ENCODE measurements at regions not wholly inside any gene's neighbourhood (a gene's known extent, or its start where the extent isn't known, plus 50 kb on each side); places are given as distances from the start of the nearest gene placed in this dataset.

DNA sequence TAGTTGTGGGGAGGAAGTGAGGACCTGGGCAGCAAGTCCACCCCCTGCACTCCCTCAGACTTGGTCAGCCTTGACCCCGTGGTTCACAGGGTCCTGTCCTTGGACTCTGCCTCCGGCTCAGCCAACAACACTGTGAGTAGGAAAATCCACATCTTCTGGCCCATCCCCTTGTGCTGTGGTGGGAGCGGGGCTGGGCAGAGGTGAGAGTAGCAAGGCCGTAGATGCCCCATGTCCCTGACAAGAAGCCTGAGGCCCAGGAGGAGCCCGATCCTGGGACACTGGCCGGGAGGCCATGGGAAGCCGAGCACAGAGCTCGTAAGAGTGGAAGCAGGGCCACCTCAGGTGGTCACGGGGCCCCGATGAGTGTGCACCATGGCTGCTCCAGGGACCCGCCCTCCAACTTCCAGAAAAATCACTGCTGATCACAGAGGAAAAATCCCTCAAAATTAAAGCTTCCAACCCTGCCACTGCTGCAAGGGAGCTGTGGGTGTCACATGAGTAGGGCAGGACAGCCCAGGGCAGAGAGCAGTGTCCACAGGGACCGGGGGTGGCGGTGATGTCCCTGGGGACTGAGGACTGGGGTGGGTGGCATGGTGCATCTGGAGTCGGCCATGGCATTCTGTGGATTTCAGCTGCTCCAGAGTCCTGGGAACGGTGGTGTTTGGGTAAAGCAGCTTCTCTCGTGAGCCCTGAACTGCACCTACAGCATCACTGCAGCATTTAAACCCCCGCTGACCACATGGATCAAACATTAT lies 189.4 kb downstream of the DLL1 start:
- H3K4me3 ChIP-seq (replicated peaks; ENCODE audit: low read depth, low read length) = no peak overlapping the region
- no peak for DNase-seq (ENCODE audit: low read depth)
- TF ChIP-seq, protein P1, sequence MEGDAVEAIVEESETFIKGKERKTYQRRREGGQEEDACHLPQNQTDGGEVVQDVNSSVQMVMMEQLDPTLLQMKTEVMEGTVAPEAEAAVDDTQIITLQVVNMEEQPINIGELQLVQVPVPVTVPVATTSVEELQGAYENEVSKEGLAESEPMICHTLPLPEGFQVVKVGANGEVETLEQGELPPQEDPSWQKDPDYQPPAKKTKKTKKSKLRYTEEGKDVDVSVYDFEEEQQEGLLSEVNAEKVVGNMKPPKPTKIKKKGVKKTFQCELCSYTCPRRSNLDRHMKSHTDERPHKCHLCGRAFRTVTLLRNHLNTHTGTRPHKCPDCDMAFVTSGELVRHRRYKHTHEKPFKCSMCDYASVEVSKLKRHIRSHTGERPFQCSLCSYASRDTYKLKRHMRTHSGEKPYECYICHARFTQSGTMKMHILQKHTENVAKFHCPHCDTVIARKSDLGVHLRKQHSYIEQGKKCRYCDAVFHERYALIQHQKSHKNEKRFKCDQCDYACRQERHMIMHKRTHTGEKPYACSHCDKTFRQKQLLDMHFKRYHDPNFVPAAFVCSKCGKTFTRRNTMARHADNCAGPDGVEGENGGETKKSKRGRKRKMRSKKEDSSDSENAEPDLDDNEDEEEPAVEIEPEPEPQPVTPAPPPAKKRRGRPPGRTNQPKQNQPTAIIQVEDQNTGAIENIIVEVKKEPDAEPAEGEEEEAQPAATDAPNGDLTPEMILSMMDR (IDR thresholded peaks at IDR 0.05; ENCODE audit: low read length, missing control alignments) = no peak

DNA sequence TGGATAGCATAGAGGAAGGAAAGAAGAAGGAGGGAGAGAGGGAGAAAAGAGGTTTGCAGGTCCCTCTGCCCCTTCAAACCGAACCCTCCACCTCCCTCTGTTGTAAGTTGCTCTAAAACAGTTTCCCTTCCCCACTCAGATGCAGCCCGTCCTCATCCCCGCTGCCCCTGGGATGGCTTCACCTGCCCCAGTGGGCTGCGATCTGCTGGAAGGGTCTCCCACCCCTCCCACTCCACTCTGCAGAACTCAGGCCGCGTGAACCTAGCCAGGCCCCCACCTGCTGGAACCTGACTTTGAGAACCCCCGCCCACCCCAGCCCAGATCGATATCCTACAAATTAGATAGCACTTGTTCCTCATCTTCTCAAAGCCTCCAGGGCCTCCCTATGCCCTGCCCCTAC lies 190.8 kb downstream of the DLL1 start:
- TF ChIP-seq, protein P1 (IDR thresholded peaks at IDR 0.05; ENCODE audit: low read length, missing control alignments) = no peak
- DNase-seq (ENCODE audit: low read depth) = no peak
- H3K4me3 ChIP-seq (replicated peaks; ENCODE audit: low read depth, low read length) = no peak overlapping the region

DNA sequence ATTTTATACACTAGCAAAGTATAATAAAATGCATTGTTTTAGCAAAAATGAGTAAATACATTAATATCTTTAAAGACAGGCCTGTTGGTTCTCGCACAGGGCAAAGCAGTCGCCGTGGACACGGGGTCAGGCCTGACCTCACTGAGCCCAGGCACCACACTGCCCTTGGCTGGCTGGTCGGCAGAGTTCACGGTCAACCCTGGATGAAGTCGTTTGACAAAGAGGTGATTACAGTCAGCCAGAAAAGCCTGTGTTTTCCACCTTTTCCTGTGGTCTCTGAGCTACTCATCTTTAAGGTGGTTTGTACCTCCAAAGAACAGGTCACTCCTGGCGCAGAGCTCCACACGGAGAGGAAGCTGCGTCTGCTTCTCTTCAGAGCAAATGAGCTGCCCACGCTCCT lies 191.5 kb downstream of the DLL1 start:
- H3K4me3 ChIP-seq (replicated peaks; ENCODE audit: low read depth, low read length) = no peak overlapping the region
- TF ChIP-seq, protein P1 (IDR thresholded peaks at IDR 0.05; ENCODE audit: low read length, missing control alignments) = no peak
- DNase-seq (ENCODE audit: low read depth) = no peak

DNA sequence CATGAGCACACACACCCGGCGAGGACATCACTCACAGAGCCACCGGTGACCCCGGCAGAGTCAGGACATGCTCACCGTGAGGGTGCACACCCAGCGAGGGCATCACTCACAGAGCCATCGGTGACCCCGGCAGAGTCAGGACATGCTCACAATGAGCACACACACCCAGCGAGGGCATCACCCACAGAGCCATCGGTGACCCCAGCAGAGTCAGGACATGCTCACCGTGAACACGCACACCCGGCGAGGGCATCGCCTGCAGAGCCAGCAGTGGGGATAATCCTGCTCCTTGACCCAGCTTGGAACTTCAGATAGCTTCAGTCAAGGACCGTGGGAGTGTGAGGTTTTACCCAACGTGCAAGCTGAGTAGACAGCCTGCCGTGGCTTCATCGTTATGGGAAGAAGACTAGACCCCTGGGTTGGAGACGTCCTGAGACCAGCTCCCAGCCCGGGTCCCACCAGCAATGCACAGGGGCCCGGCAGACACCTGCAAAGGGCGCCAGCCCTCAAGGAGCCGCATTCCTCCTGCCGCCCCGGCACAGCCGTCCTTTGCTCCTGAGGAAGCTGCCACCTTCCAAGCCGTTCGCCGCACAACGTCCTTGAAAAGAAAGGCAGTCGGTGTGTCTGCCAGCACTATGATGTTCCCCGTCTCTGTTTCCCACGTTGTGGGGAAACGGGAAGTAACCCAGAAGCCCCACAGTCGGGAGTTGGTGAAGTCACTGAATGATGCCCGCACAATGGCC lies 192.3 kb downstream of the DLL1 start:
- no peak overlapping the region for H3K4me3 ChIP-seq (replicated peaks; ENCODE audit: low read depth, low read length)
- TF ChIP-seq, protein P1 (IDR thresholded peaks at IDR 0.05; ENCODE audit: low read length, missing control alignments) = no peak
- no peak for DNase-seq (ENCODE audit: low read depth)

DNA sequence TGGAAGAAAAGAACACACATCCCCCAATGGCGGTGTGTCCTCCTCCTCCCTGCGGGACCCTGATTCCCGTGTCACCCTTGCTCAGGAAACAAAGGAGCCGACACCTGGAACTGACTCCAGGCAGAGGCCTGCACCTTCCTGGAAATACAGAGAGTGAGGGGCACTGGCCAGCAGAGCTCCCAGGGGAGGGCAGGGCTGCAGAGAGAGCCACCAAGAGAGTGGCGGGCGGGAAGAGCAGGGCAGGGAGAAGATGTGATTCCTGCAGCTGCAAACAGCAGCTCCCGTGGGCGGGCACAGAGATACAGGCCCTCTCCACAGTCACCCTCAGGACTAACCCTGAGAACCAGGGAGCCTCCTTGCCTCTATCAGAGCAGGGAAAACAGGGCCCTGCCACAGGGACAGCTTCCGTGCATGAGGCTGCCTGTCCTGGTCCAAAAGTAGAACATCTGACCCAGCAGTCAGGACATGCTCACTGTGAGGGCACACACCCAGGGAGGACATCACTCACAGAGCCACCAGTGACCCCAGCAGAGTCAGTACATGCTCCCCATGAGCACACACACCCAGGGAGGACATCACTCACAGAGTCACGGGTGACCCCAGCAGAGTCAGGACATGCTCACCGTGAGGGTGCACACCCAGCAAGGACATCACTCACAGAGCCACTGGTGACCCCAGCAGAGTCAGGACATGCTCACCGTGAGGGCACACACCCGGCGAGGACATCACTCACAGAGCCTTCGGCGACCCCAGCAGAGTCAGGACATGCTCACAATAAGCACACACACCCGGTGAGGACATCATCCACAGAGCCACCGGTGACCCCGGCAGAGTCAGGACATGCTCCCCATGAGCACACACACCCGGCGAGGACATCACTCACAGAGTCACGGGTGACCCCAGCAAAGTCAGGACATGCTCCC lies 193.1 kb downstream of the DLL1 start:
- TF ChIP-seq, protein P1 (IDR thresholded peaks at IDR 0.05; ENCODE audit: low read length, missing control alignments) = no peak
- H3K4me3 ChIP-seq (replicated peaks; ENCODE audit: low read depth, low read length) = no peak overlapping the region
- no peak for DNase-seq (ENCODE audit: low read depth)

DNA sequence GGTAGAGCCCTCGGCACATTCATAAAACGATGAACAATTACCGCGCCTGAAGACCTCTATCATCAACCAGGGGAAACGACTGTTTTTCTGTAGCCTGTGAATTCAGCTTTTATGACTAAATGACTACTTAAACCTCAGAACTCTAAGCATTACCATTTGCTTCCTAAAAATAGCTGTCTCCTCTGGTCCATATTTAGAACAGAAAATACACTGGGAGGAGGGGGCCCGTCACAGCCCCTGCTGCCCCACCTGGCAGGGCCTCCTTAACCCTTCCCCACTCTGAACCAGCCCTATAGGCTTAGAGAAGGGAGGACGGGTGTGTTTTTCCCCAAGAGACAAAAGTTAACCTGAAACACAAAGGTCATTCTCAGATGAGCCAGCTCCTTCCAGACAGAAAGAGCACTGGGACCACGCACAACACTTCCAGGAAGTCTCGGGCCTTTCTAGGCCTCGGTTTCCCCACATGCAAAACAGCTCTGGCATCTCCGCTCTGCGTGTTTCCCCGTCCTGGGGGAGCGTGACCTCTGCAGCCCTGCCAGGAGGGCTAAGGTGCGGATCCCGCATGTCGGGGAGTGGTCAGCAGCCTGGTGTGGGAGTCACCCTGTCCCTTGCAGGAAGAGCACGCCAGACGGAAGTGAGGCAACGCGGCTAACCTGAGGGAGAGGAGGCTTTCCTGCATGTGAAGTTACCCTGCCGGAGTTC lies 193.9 kb downstream of the DLL1 start:
- TF ChIP-seq, protein P1 (IDR thresholded peaks at IDR 0.05; ENCODE audit: low read length, missing control alignments) = no peak
- H3K4me3 ChIP-seq (replicated peaks; ENCODE audit: low read depth, low read length) = no peak overlapping the region
- DNase-seq (ENCODE audit: low read depth) = no peak

Data from fibroblast of pulmonary artery (primary cell).